Activated CD8-positive, alpha-beta memory T cell treated with anti-CD3 and anti-CD28 coated beads for 48 hours (primary cell): ENCODE measurements at regions not wholly inside any gene's neighbourhood (a gene's known extent, or its start where the extent isn't known, plus 50 kb on each side); places are given as distances from the start of the nearest gene placed in this dataset.
"Not testable (repeated sequence)": the region's sequence is repeated elsewhere in the genome, so short reads cannot be mapped to it uniquely, and the experiment has no call there.

Experiments
- DNase-seq, 3 experiments: peaks; one replicate each; pipeline ENCODE4 v3.0.0-alpha.2; 2020; ENCODE audit warnings: low read depth in 2 of 3, low spot score in 2 of 3

GRCh38 chr2:8369522-8369921, 312.3 kb upstream of the ID2 start:
- DNase-seq = no peak

DNA sequence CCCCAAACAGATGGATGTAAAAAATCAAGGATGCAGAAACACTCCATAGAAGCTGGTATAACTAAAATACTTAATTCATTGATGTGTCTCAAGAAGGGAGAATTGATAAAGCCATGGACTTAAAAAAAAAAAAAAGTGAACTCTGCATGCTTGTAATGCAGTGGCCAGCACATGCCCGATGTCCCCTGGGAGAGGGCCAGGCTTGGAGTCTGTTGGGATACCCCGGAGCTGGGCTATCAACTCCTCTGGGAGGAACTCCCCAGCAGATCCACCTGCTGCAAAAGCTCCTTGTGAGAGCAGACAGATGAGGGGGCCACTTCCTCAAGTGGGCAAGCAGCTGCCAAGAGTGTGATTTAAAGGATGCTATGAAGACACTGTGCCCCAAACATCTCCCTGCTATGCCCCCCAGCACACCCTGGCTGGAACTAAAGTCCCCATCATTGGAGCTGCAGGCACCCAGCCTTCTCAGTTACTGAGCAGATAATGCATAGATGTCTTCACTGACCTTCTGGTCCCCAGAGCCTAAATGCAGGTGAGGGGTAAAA, 311.5 kb upstream of the ID2 start:
- no peak for DNase-seq

DNA sequence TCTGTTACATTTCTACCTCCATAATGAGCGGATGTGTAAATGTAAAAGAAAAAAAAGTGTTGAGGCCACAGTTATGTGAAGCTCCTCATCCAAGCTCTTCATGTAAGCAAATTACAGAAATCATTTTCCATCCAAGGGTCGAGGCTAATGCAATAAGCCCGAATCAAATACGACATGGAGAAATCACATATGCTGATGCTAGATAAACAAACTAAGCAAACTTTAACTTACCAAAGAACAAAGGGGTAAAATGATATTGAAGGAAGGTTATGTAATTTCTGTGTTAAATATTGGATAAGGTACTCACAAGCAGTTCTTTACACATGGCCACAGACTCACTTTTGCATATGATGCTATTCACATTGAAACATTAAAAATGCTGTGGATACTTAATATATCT, 310.2 kb upstream of the ID2 start:
- DNase-seq = no peak

- no peak for DNase-seq
Observed at GRCh38 chr2:8374782-8375181, 307.1 kb upstream of the ID2 start.

- DNase-seq = peak in 1 of 3 experiments; percentile 8
Observed at GRCh38 chr2:8376603-8377410, 305.0 kb upstream of the ID2 start.

- DNase-seq = no peak
Observed at GRCh38 chr2:8378016-8378810, 303.6 kb upstream of the ID2 start.

- DNase-seq = no peak
Observed at GRCh38 chr2:8379128-8379527, 302.7 kb upstream of the ID2 start.

DNA sequence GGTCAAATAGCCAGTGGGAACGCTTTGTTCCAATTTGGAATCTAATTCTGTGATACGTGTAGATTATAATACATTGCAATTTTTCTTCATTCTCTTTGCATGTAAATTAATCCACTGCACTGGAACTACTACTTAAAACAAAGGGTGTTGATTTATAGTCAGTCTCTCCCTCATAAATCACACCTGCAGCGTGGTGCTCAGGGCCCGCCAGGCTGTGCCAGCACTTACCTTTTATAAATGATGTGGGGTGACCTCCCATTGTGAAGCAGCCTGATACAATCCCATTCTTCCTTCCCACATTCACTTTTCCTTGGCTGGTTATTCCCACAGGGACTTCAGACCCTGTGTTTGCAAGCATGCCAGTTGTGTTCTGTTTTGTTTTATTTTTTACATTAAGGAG, 302.3 kb upstream of the ID2 start:
- DNase-seq = no peak

DNA sequence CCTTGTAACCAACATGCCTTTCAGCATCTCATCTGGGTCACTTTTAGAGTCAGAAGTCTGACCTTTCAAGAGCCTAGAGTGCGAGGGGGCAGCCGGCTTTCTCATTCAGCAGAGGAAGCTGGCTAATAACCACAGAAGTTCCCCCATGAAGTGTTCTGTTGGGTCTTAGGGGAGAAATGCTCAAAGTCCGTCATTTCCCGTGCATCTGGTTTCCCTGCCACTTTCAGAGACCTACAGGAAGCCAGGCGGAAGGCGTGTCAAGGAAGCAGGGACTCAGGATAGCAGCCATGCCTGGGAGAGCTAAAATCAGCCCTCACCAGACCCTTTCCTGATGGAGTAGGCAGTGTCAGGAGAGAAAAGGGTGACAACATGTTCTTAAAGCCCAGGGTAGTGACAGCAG, 301.8 kb upstream of the ID2 start:
- no peak for DNase-seq

GRCh38 chr2:8380566-8380965, 301.3 kb upstream of the ID2 start:
- no peak for DNase-seq

GRCh38 chr2:8382485-8382884, 299.4 kb upstream of the ID2 start:
- DNase-seq = no peak

- not testable (repeated sequence) for DNase-seq
Observed at GRCh38 chr2:8386748-8387147, 295.1 kb upstream of the ID2 start.

- DNase-seq = no peak
Observed at GRCh38 chr2:8388781-8389180, 293.1 kb upstream of the ID2 start.

- DNase-seq = no peak
Observed at GRCh38 chr2:8389431-8390108, 292.3 kb upstream of the ID2 start.

DNA sequence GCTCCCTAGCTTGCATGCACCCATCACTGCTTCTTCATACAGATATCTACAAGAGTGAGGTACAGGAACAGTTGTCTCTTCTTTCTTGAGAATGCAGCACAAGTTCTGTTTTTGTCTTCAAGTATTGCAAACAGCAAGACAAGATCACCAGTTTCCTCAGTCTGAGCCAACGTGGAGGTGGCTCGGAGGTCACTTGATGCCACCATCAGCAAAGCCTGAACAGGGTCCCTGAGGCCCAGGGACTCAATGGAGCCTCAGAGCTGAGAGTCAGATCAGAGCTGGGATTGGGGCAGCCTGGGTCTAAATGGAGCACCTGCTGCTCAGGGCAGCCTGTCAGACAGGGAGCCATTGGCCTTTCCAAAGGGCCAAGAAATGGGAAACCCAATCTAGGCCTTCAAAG, 290.7 kb upstream of the ID2 start:
- no peak for DNase-seq

DNA sequence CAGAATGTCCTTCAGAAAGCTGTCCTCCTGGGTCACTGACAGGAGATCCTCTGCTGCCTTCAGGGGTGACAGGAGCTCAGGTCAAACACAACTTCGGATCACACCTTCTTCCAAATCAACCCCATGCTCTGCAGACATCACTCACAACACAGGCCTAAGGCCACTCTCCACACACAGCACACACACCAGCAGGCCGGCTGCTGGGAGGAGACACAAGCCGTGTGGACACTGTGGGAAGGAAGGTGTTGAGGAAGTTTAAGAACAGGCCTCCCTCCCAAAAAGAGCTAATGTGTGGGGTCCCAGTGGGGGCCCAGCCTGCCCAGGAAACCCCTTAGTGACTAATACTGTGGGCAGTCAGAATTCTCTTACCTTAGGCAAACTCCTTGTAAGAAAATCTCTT, 290.3 kb upstream of the ID2 start:
- no peak for DNase-seq

DNA sequence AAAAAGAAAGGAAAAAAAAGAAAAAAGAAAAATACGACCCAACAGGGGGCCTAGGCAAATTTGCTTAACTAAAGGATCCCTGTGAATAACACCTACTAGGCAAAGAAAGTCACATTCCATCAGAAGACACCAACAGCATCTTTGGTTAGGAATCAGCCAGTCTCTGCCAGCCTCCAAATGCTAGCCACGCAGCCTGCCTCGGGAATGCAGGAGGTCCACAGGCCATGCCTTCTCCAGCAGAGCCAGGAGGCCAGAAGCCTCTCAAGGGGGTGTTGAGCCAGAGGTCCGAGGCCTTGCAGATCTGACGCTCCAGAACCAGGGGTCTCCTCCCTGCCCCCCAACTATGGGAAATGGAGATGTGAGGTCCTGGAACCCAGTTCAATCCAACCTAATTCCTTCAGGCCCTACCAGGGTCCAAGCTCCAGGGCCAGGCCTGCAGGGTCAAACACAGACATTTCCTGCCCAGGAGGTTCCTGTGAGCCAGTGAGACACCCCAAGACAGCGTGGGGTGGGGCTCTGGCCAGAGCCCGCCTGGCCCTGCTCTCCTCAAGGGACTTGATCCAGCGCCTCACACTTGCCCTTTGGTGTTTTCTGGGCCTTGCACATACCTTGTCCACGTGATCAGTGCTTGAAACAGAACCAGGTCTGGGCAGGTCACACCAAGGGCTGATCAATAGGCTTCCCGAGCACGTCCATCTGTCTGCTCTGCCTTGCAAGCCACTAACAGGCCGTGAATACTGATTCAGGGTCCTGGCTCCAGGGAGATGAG, 289.6 kb upstream of the ID2 start:
- DNase-seq = no peak

DNA sequence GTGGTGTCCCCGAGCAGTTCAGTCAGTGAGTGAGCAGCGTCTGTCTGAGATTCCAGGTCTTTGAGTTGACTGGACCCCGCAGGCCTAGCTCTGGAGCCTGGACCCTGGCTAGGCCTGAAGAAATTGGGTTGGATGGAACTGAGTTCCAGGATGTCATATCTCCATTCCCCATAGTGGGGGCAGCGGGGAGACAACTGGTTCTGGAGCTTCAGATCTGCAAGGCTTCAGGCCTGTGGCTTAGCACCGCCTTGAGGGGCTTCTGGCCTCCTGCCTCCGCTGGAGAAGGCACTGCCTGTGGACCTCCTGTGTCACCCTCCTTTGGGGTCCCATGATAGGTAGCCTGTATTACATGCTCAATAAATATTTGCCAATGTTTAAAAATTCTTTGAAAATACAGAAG, 288.4 kb upstream of the ID2 start:
- no peak for DNase-seq

DNA sequence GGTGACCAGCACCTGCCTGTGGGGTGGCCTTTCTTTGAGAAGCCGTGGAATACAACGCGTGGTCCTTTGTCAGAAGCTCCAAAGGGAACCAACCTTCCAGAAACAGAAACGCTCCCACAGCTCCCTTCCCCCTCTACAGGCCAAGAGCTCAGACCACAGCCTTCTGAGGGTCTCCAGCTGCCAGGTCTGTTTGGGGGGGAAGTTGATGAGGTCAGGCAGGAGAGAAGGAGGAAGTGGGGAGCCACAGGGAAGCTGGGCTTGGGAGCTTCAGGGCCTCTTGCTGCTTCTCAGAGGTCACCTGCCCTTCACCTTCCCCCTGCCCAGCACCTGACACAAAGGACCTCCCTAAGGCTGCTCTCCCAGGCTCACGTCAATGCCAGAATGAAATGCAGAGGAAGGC, 287.7 kb upstream of the ID2 start:
- no peak for DNase-seq

- DNase-seq = no peak
Observed at GRCh38 chr2:8394569-8395359, 287.1 kb upstream of the ID2 start.
